Transverse colon (tissue), 4 donors: ENCODE measurements at regions not wholly inside any gene's neighbourhood (a gene's known extent, or its start where the extent isn't known, plus 50 kb on each side); places are given as distances from the start of the nearest gene placed in this dataset.

Experiments
- DNase-seq: peaks from one replicate; pipeline ENCODE4 v3.0.0-alpha.2; 2019
- H3K27ac ChIP-seq, 4 donors: fragments of 200-600 bp; sonication (generic); 2 replicates each; pipeline ENCODE4 v1.5.1; 2016 to 2018; ENCODE audit warnings: inconsistent platforms in 4 of 4
- H3K27me3 ChIP-seq: fragments of 200-600 bp; sonication (generic); 2 replicates; pipeline ENCODE4 v1.5.1; 2017; ENCODE audit warnings: inconsistent platforms
- H3K36me3 ChIP-seq, 4 donors: fragments of 200-600 bp; sonication (generic); 2 replicates each; pipeline ENCODE4 v1.5.1; 2017 to 2019; ENCODE audit warnings: inconsistent platforms in 4 of 4
- H3K4me1 ChIP-seq, 4 donors: fragments of 200-600 bp; sonication (generic); 2 replicates each; pipeline ENCODE4 v1.5.1; 2017 to 2020; ENCODE audit warnings: inconsistent platforms in 4 of 4
- H3K4me3 ChIP-seq, 4 donors: fragments of 200-600 bp; sonication (generic); 1 replicate in 1 of 4; 2 replicates in 3 of 4; pipeline versions ENCODE4 v1.5.1 to v1.6.1; 2017 to 2019; ENCODE audit warnings: inconsistent platforms in 4 of 4
- H3K9me3 ChIP-seq, 2 donors: fragments of 200-600 bp; sonication (generic); 2 replicates each; pipeline ENCODE4 v1.5.1; 2017 to 2019; ENCODE audit warnings: inconsistent platforms in 2 of 2
- CTCF ChIP-seq, 5 experiments: fragments of 200-600 bp in 3 of 5; fragments of 450-650 bp in 2 of 5; sonication (generic) in 3 of 5; IDR thresholded peaks; 1 replicate in 2 of 5; 2 replicates in 3 of 5; pipeline ENCODE4 v1.5.1; 2016 to 2017; ENCODE audit warnings: antibody characterized with exemption in 5 of 5, inconsistent platforms in 3 of 5, mild to moderate bottlenecking in 2 of 5, moderate library complexity in 1 of 5
- EP300 ChIP-seq: sonication (generic); formaldehyde crosslinking; IDR thresholded peaks from one replicate; pipeline ENCODE4 v1.6.1; 2017; ENCODE audit warnings: antibody characterized with exemption, low read depth
- POLR2A ChIP-seq: fragments of 450-650 bp; IDR thresholded peaks from one replicate; pipeline ENCODE4 v1.6.1; 2016; ENCODE audit warnings: antibody characterized with exemption, mild to moderate bottlenecking, moderate library complexity
- POLR2AphosphoS5 ChIP-seq, 3 donors: sonication (generic); formaldehyde crosslinking; IDR thresholded peaks; one replicate each; pipeline ENCODE4 v1.6.1; 2016; ENCODE audit warnings: antibody characterized with exemption in 3 of 3
- WGBS, 2 donors: methylation state at CpG; one replicate each; pipeline ENCODE4 v1.1.5; 2018; ENCODE audit warnings: low coverage in 1 of 2; 5-methylcytosine and 5-hydroxymethylcytosine counted together
- in situ Hi-C, 4 donors: fragments of 200-750 bp; cut with MboI; loops; one replicate each; pipeline versions ENCODE4 v1.15.0 to v1.15.1; 2017; ENCODE audit warnings: low sequenced_read_pairs in 3 of 4, low pct_ligation_motif_present in 1 of 4, low pct_unique_long_range_greater_than_20kb in 1 of 4
- intact Hi-C: fragments of 100-400 bp; cut with DNase I; formaldehyde crosslinking; loops from one replicate; pipeline ENCODE4 v1.15.1; 2023; ENCODE audit warnings: low total_unique reads

DNA sequence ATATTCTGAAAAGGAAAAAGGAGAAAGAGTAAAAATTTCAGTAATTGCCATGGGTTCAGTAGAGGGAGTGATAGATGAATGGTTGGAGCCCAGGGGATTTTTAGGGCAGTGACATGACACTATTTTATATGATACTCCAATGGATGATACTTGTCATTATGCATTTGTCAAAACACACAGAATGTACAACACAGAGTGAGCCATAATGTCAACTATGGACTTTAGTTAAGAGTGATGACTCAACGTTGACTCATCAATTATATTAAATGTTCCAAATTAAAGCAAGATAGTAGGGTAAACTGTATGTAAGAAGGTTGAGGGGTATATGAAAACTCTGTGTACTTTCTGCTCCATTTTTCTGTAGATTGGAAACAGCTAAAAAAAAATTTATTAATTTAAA lies 586.4 kb downstream of the TAF11L14 start:
- H3K36me3 ChIP-seq = no peaks in the 10 kb centered on the region
- no peak overlapping the region for H3K4me3 ChIP-seq
- H3K27me3 ChIP-seq = no peaks in the 10 kb centered on the region
- 77 to 78% methylated on average over 1 of the region's 1 CpG for WGBS, 2 donors
- H3K9me3 ChIP-seq = no peaks in the 10 kb centered on the region
- H3K27ac ChIP-seq = no peak overlapping the region
- no peaks in the 10 kb centered on the region for H3K4me1 ChIP-seq
- intact Hi-C loops (no loop called here), in situ Hi-C loops (no loop called here)
- TF ChIP-seq CTCF (IDR thresholded peaks at IDR 0.05) = no peak
- TF ChIP-seq EP300 = no peak
- no peak for TF ChIP-seq POLR2A
- no peak for TF ChIP-seq POLR2AphosphoS5 (IDR thresholded peaks at IDR 0.05)
- DNase-seq = no peak

GRCh38 chr5:18236386-18236785 lies 602.1 kb downstream of the TAF11L14 start:
- no peak for DNase-seq
- no peaks in the 10 kb centered on the region for H3K9me3 ChIP-seq
- intact Hi-C loops = no loop called here
- no peak for TF ChIP-seq EP300
- TF ChIP-seq CTCF (IDR thresholded peaks at IDR 0.05) = no peak
- no peak for TF ChIP-seq POLR2AphosphoS5 (IDR thresholded peaks at IDR 0.05)
- no peak for TF ChIP-seq POLR2A
- H3K27me3 ChIP-seq = no peaks in the 10 kb centered on the region
- H3K4me1 ChIP-seq = no peaks in the 10 kb centered on the region
- H3K4me3 ChIP-seq = no peak overlapping the region
- in situ Hi-C loops = no loop called here
- no peak overlapping the region for H3K27ac ChIP-seq
- no peaks in the 10 kb centered on the region for H3K36me3 ChIP-seq

DNA sequence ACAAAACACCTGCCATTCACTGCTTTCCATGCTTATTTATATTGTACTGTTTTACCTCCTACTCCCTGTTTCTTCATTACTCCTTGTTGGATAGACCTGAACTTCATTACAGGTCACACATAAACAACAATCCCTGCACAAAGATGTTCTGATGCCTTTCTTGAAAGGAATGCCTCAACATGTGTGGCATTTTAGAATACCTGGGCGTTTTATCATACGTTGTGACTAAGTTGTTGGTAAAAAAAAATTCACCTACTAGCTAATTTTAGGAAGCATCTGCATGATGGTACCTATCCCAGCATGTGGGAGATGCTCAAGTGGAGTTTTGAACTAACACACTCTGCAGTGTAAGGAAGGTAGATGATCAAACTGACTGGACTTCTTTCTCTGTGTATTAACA lies 604.1 kb downstream of the TAF11L14 start:
- in situ Hi-C loops = no loop called here
- intact Hi-C loops = no loop called here
- WGBS, 2 donors = 68 to 85% methylated on average over 2 of the region's 2 CpGs
- H3K9me3 ChIP-seq = no peaks in the 10 kb centered on the region
- H3K36me3 ChIP-seq = no peaks in the 10 kb centered on the region
- no peak overlapping the region for H3K4me3 ChIP-seq
- no peaks in the 10 kb centered on the region for H3K4me1 ChIP-seq
- no peak overlapping the region for H3K27ac ChIP-seq
- TF ChIP-seq POLR2AphosphoS5 (IDR thresholded peaks at IDR 0.05) (no peak), POLR2A (no peak), EP300 (no peak), CTCF (IDR thresholded peaks at IDR 0.05) (no peak)
- no peaks in the 10 kb centered on the region for H3K27me3 ChIP-seq
- DNase-seq = no peak

- no peak for TF ChIP-seq POLR2A
- no peak for TF ChIP-seq POLR2AphosphoS5 (IDR thresholded peaks at IDR 0.05)
- no peak overlapping the region for H3K4me3 ChIP-seq
- in situ Hi-C loops (no loop called here), intact Hi-C loops (no loop called here)
- H3K4me1 ChIP-seq = no peaks in the 10 kb centered on the region
- no peaks in the 10 kb centered on the region for H3K9me3 ChIP-seq
- DNase-seq = no peak
- no peaks in the 10 kb centered on the region for H3K36me3 ChIP-seq
- no peak overlapping the region for H3K27ac ChIP-seq
- WGBS, 2 donors = 80 to 83% methylated on average over 1 of the region's 1 CpG
- H3K27me3 ChIP-seq = no peaks in the 10 kb centered on the region
These were observed 606.7 kb downstream of the TAF11L14 start for GRCh38 chr5:18240971-18241370.

DNA sequence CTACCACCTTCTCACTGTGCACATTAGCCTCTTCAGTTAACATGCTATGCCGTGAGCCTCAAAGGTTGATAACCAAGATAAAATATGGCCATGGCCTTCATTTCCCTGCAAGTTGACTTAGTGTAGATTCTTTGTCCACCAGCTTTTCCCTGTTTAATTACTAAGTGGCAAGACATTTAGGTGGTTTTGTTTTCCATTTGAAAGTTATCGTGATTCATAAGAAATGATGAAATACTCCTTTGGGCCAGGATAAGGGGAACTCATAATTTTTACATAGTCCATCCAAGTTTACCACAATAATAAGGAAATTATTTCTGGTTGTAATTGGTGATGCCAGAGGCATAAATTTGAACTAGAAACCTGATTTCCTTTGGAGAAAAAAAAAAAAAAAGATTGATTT lies 609.6 kb downstream of the TAF11L14 start:
- WGBS, 2 donors = 69 to 85% methylated on average over 2 of the region's 2 CpGs
- no peaks in the 10 kb centered on the region for H3K36me3 ChIP-seq
- H3K27ac ChIP-seq = no peak overlapping the region
- TF ChIP-seq POLR2A (no peak), CTCF (IDR thresholded peaks at IDR 0.05) (no peak), EP300 (no peak), POLR2AphosphoS5 (IDR thresholded peaks at IDR 0.05) (no peak)
- H3K4me1 ChIP-seq = no peaks in the 10 kb centered on the region
- intact Hi-C loops = no loop called here
- DNase-seq = no peak
- no peaks in the 10 kb centered on the region for H3K27me3 ChIP-seq
- no peak overlapping the region for H3K4me3 ChIP-seq
- in situ Hi-C loops = no loop called here
- no peaks in the 10 kb centered on the region for H3K9me3 ChIP-seq
